Liver (tissue), 3 donors: ENCODE measurements at regions not wholly inside any gene's neighbourhood (a gene's known extent, or its start where the extent isn't known, plus 50 kb on each side); places are given as distances from the start of the nearest gene placed in this dataset.

ENCODE experiments used
- FOXA2 ChIP-seq: IDR thresholded peaks from 2 replicates; pipeline ENCODE4 v1.6.1; 2016; ENCODE audit warnings: antibody characterized with exemption
- GABPA ChIP-seq, 2 donors: IDR thresholded peaks in 1 of 2; conservative IDR thresholded peaks in 1 of 2; 2 replicates each; pipeline ENCODE4 v1.6.1; 2016; ENCODE audit warnings: antibody characterized with exemption in 2 of 2, mild to moderate bottlenecking in 1 of 2, moderate library complexity in 1 of 2
- RAD21 ChIP-seq, 2 donors: IDR thresholded peaks; 2 replicates each; pipeline ENCODE4 v1.6.1; 2016; ENCODE audit warnings: antibody characterized with exemption in 2 of 2, mild to moderate bottlenecking in 2 of 2
- TF ChIP-seq, protein P1 (sequence below): fragments of 150-350 bp; IDR thresholded peaks from 2 replicates; pipeline ENCODE4 v1.5.1; 2017; ENCODE audit warnings: improper control_type of control experiment, low read depth, low read length; ENCODE audit not compliant: missing input control
- TF ChIP-seq, protein P2 (sequence below): IDR thresholded peaks from 2 replicates; pipeline ENCODE4 v1.6.1; 2016; ENCODE audit warnings: antibody characterized with exemption, mild to moderate bottlenecking
- donor health status: healthy.
- donor health status: healthy.

DNA sequence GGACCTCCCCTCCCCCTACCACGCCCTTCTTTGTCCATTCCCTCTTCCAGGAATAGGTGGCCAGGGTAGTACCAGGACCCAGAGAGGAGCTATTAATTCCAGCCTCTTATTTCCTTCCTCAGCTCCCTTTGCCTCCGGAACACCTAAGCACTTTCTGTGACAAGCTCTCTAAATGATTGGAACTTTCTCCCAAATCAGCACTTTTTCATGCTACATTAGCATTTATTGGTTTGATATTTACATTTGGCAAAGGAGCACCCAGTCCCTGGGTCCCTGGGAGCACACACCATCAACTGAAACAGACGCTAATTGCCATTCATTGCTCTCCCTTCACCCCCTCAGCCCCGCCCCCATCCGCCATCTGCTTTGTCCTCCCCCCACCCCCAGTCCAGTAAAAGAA is 182.0 kb upstream of the BCOR start:
- TF ChIP-seq, protein P1, sequence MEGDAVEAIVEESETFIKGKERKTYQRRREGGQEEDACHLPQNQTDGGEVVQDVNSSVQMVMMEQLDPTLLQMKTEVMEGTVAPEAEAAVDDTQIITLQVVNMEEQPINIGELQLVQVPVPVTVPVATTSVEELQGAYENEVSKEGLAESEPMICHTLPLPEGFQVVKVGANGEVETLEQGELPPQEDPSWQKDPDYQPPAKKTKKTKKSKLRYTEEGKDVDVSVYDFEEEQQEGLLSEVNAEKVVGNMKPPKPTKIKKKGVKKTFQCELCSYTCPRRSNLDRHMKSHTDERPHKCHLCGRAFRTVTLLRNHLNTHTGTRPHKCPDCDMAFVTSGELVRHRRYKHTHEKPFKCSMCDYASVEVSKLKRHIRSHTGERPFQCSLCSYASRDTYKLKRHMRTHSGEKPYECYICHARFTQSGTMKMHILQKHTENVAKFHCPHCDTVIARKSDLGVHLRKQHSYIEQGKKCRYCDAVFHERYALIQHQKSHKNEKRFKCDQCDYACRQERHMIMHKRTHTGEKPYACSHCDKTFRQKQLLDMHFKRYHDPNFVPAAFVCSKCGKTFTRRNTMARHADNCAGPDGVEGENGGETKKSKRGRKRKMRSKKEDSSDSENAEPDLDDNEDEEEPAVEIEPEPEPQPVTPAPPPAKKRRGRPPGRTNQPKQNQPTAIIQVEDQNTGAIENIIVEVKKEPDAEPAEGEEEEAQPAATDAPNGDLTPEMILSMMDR = no peak
- no peak for TF ChIP-seq FOXA2
- no peak for TF ChIP-seq GABPA (IDR thresholded peaks at IDR 0.05 in 1 of 2, conservative IDR thresholded peaks at IDR 0.05 in 1 of 2)
- TF ChIP-seq RAD21 (IDR thresholded peaks at IDR 0.05) = no peak
- TF ChIP-seq, protein P2, sequence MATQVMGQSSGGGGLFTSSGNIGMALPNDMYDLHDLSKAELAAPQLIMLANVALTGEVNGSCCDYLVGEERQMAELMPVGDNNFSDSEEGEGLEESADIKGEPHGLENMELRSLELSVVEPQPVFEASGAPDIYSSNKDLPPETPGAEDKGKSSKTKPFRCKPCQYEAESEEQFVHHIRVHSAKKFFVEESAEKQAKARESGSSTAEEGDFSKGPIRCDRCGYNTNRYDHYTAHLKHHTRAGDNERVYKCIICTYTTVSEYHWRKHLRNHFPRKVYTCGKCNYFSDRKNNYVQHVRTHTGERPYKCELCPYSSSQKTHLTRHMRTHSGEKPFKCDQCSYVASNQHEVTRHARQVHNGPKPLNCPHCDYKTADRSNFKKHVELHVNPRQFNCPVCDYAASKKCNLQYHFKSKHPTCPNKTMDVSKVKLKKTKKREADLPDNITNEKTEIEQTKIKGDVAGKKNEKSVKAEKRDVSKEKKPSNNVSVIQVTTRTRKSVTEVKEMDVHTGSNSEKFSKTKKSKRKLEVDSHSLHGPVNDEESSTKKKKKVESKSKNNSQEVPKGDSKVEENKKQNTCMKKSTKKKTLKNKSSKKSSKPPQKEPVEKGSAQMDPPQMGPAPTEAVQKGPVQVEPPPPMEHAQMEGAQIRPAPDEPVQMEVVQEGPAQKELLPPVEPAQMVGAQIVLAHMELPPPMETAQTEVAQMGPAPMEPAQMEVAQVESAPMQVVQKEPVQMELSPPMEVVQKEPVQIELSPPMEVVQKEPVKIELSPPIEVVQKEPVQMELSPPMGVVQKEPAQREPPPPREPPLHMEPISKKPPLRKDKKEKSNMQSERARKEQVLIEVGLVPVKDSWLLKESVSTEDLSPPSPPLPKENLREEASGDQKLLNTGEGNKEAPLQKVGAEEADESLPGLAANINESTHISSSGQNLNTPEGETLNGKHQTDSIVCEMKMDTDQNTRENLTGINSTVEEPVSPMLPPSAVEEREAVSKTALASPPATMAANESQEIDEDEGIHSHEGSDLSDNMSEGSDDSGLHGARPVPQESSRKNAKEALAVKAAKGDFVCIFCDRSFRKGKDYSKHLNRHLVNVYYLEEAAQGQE = no peak
